ENCODE measurements at regions not wholly inside any gene's neighbourhood (a gene's known extent, or its start where the extent isn't known, plus 50 kb on each side); places are given as distances from the start of the nearest gene placed in this dataset.
"Not testable (repeated sequence)": the region's sequence is repeated elsewhere in the genome, so short reads cannot be mapped to it uniquely, and the experiment has no call there.

DNA sequence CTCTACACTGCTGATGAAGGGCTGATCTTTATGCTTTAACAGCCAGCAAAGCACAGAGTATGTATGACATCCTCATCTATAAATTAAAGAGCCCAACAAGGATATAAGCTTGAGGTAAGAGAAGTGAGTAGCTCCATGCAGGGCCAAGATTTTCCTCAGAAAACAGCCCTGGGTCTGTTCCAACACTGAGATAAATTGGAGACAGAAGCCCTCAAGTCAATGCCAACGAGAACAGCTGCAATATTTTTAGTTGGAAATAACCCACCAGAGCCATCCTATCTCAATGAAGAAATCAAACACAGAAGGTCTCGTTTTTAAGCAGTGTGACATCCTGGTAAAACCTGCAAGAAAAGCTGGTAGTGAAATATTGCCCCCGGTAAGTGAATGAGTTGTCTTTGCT, 297.0 kb upstream of the AUTS2 start:
- TF ChIP-seq, protein P1, sequence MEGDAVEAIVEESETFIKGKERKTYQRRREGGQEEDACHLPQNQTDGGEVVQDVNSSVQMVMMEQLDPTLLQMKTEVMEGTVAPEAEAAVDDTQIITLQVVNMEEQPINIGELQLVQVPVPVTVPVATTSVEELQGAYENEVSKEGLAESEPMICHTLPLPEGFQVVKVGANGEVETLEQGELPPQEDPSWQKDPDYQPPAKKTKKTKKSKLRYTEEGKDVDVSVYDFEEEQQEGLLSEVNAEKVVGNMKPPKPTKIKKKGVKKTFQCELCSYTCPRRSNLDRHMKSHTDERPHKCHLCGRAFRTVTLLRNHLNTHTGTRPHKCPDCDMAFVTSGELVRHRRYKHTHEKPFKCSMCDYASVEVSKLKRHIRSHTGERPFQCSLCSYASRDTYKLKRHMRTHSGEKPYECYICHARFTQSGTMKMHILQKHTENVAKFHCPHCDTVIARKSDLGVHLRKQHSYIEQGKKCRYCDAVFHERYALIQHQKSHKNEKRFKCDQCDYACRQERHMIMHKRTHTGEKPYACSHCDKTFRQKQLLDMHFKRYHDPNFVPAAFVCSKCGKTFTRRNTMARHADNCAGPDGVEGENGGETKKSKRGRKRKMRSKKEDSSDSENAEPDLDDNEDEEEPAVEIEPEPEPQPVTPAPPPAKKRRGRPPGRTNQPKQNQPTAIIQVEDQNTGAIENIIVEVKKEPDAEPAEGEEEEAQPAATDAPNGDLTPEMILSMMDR (IDR thresholded peaks at IDR 0.05; ENCODE audit: insufficient read depth, low read length, poor library complexity, severe bottlenecking): no peak
- DNase-seq (ENCODE audit: extremely low read depth, insufficient read length): no peak
- Histone ChIP-seq H3K27me3 (replicated peaks; ENCODE audit: control insufficient read depth, insufficient read depth, low read length) (no peaks in the 10 kb centered on the region), H3K36me3 (ENCODE audit: control insufficient read depth, insufficient read depth, low read length) (no peaks in the 10 kb centered on the region), H3K4me3 (replicated peaks; ENCODE audit: low read depth, low read length) (no peak overlapping the region)

DNA sequence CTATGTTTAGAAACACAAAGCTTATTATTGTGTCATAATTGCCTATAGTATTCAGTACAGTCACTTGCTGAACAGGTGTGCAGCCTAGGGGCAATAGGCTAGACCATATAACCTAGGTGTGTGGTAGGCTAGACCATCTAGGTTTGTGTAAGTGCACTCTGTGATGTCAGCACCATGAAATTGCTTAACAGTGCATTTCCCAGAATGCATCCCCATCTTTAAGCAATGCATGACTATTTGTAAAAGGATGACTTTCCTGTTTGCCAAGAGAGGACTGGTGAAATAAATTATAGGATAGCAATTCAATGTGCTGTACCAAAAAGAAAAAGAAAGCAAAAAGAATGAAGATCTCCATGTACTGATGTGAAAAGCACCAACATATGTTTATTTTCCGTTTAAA, 288.7 kb upstream of the AUTS2 start:
- H3K4me3 ChIP-seq (replicated peaks; ENCODE audit: low read depth, low read length): no peak overlapping the region
- DNase-seq (ENCODE audit: extremely low read depth, insufficient read length): no peak
- H3K36me3 ChIP-seq (ENCODE audit: control insufficient read depth, insufficient read depth, low read length): no peaks in the 10 kb centered on the region
- H3K27me3 ChIP-seq (replicated peaks; ENCODE audit: control insufficient read depth, insufficient read depth, low read length): no peaks in the 10 kb centered on the region
- TF ChIP-seq, protein P1 (IDR thresholded peaks at IDR 0.05; ENCODE audit: insufficient read depth, low read length, poor library complexity, severe bottlenecking): no peak

DNA sequence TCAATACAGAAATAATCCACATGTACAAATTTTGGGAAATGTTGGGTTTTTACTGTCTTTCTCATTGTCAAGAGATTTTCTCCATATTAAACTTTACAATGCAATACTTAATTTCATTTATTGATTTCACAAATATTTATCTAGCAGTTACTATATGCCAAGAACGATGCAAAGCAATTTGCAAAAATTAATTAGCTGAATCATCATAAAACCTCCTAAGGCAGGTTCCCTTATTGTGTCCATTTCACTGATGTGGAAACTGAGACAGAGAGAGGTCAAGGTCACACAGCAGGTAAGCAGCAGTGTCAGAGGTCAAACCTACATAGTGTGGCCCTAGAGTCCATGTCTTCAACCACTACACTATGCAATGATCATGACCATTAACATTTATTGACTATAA, 286.8 kb upstream of the AUTS2 start:
- H3K36me3 ChIP-seq (ENCODE audit: control insufficient read depth, insufficient read depth, low read length): no peaks in the 10 kb centered on the region
- TF ChIP-seq, protein P1 (IDR thresholded peaks at IDR 0.05; ENCODE audit: insufficient read depth, low read length, poor library complexity, severe bottlenecking): no peak
- H3K27me3 ChIP-seq (replicated peaks; ENCODE audit: control insufficient read depth, insufficient read depth, low read length): no peaks in the 10 kb centered on the region
- DNase-seq (ENCODE audit: extremely low read depth, insufficient read length): no peak
- no peak overlapping the region for H3K4me3 ChIP-seq (replicated peaks; ENCODE audit: low read depth, low read length)

DNA sequence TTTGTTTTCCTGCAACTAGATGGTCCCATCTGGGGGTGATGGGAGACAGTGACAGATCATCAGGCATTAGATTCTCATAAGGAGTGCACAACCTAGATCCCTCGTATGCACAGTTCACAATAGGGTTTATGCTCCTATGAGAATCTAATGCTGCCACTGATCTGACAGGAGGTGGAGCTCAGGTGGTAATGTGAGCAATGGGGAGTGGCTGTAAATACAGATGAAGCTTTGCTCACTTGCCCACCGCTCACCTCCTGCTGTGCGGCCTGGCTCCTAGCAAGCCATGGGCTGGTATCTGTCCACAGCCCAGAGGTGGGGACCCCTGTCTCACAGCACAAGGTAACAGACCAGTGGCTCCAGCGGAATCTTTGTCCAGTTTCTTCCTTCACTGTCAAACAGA, 284.4 kb upstream of the AUTS2 start:
- not testable (repeated sequence) for H3K4me3 ChIP-seq (replicated peaks; ENCODE audit: low read depth, low read length); H3K36me3 ChIP-seq (ENCODE audit: control insufficient read depth, insufficient read depth, low read length); DNase-seq (ENCODE audit: extremely low read depth, insufficient read length); H3K27me3 ChIP-seq (replicated peaks; ENCODE audit: control insufficient read depth, insufficient read depth, low read length)

DNA sequence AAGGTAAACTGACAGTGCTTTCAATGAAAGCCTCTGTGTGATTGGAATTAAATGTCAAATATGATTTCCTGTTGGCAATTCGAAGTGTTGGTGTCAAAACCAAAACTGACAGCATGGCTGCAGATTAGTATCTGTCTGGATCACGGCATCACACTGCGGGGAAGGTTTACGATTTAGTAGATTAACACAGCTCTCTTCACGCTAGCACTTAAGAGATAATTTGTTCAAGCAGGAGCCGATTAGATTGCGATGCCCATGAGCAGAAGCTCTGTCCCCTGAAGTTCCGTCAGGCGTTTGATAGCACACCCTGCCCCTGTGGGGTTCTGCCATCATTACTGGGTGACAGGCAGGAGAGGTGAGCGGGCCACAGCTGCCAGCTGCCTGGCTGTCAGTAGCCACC, 279.5 kb upstream of the AUTS2 start:
- DNase-seq (ENCODE audit: extremely low read depth, insufficient read length): no peak
- no peaks in the 10 kb centered on the region for H3K36me3 ChIP-seq (ENCODE audit: control insufficient read depth, insufficient read depth, low read length)
- H3K4me3 ChIP-seq (replicated peaks; ENCODE audit: low read depth, low read length): no peak overlapping the region

DNA sequence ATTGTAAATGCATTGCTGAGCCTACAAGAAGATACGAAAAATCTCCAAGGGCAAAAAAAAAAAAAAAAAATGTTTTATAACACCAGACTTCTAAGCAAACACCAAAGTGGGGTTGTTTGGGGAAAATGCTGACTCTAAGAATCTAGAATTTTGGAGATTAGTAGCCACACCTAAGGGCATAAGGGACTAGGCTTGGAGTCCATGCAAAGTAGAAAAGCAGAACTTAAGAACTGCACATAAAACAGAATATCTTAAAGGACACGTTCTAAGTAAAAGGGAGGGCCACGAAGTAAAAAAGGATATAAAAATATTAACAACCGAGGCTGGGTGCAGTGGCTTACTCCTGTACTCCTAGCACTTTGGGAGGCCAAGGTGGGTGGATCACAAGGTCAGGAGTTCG, 269.8 kb upstream of the AUTS2 start:
- no peak for DNase-seq (ENCODE audit: extremely low read depth, insufficient read length)
- TF ChIP-seq, protein P1 (IDR thresholded peaks at IDR 0.05; ENCODE audit: insufficient read depth, low read length, poor library complexity, severe bottlenecking): no peak

More for the DNA sequence above, 279.5 kb upstream of the AUTS2 start:
- TF ChIP-seq, protein P1 (IDR thresholded peaks at IDR 0.05; ENCODE audit: insufficient read depth, low read length, poor library complexity, severe bottlenecking): no peak
- H3K27me3 ChIP-seq (replicated peaks; ENCODE audit: control insufficient read depth, insufficient read depth, low read length): no peaks in the 10 kb centered on the region

More for the DNA sequence above, 269.8 kb upstream of the AUTS2 start:
- no peak overlapping the region for H3K4me3 ChIP-seq (replicated peaks; ENCODE audit: low read depth, low read length)
- no peaks in the 10 kb centered on the region for H3K27me3 ChIP-seq (replicated peaks; ENCODE audit: control insufficient read depth, insufficient read depth, low read length)
- H3K36me3 ChIP-seq (ENCODE audit: control insufficient read depth, insufficient read depth, low read length): no peaks in the 10 kb centered on the region

Data from GM06990 (cell line).